Right renal cortex interstitium (tissue), 3 donors: ENCODE measurements at regions not wholly inside any gene's neighbourhood (a gene's known extent, or its start where the extent isn't known, plus 50 kb on each side); places are given as distances from the start of the nearest gene placed in this dataset.
A peak's percentile ranks its signal among the peaks of the same experiment; 100 is the strongest.
"Not testable (repeated sequence)": the region's sequence is repeated elsewhere in the genome, so short reads cannot be mapped to it uniquely, and the experiment has no call there.

ENCODE experiments used
- DNase-seq, 3 donors: peaks; one replicate each; pipeline ENCODE4 v3.0.0-alpha.2; 2013; ENCODE audit warnings: low read depth in 3 of 3, low spot score in 2 of 3

GRCh38 chr10:11691319-11691755 lies 50.8 kb upstream of the ECHDC3 start:
- no peak for DNase-seq

GRCh38 chr10:11689945-11690736 lies 52.0 kb upstream of the ECHDC3 start:
- DNase-seq = no peak

GRCh38 chr10:11688448-11688795 lies 53.8 kb upstream of the ECHDC3 start:
- DNase-seq = not testable (repeated sequence)

GRCh38 chr10:11687779-11688447 lies 54.3 kb upstream of the ECHDC3 start:
- DNase-seq = no peak

- DNase-seq = peak in 1 of 3 donors; percentile 56
Measured at GRCh38 chr10:11687357-11687771, 54.8 kb upstream of the ECHDC3 start.

- DNase-seq = peak in 1 of 3 donors; percentile 47
Measured at GRCh38 chr10:11685787-11686218, 56.4 kb upstream of the ECHDC3 start.

GRCh38 chr10:11684717-11685645 lies 57.2 kb upstream of the ECHDC3 start:
- no peak for DNase-seq

- not testable (repeated sequence) for DNase-seq
Measured at GRCh38 chr10:11684341-11684716, 57.9 kb upstream of the ECHDC3 start.

- DNase-seq = no peak
Measured at GRCh38 chr10:11683529-11684320, 58.5 kb upstream of the ECHDC3 start.

- DNase-seq = no peak
Measured at GRCh38 chr10:11682851-11683250, 59.3 kb upstream of the ECHDC3 start.

GRCh38 chr10:11682267-11682683 lies 59.9 kb upstream of the ECHDC3 start:
- no peak for DNase-seq

GRCh38 chr10:11680496-11680895 lies 61.7 kb upstream of the ECHDC3 start:
- no peak for DNase-seq

- no peak for DNase-seq
Measured at GRCh38 chr10:11679946-11680345, 62.2 kb upstream of the ECHDC3 start.

- DNase-seq = no peak
Measured at GRCh38 chr10:11678074-11678793, 63.9 kb upstream of the ECHDC3 start.

GRCh38 chr10:11677480-11677879 lies 64.7 kb upstream of the ECHDC3 start:
- no peak for DNase-seq

GRCh38 chr10:11673346-11674280 lies 62.2 kb upstream of the USP6NL start:
- DNase-seq = peak in 1 of 3 donors; percentile 47

- no peak for DNase-seq
Measured at GRCh38 chr10:11672836-11673235, 61.4 kb upstream of the USP6NL start.

GRCh38 chr10:11670381-11670780 lies 58.9 kb upstream of the USP6NL start:
- no peak for DNase-seq
